GM18507 (cell line): ENCODE measurements at regions not wholly inside any gene's neighbourhood (a gene's known extent, or its start where the extent isn't known, plus 50 kb on each side); places are given as distances from the start of the nearest gene placed in this dataset.

ENCODE experiments used
- DNase-seq: peaks from one replicate; pipeline ENCODE4 v3.0.0; 2011; ENCODE audit warnings: low read depth; ENCODE audit not compliant: insufficient read length; ENCODE audit errors: extremely low spot score
- FAIRE-seq: peaks from 2 replicates; lab custom pipeline; 2011; peaks lifted over from hg19 to GRCh38; lab: Jason Lieb, UNC

DNA sequence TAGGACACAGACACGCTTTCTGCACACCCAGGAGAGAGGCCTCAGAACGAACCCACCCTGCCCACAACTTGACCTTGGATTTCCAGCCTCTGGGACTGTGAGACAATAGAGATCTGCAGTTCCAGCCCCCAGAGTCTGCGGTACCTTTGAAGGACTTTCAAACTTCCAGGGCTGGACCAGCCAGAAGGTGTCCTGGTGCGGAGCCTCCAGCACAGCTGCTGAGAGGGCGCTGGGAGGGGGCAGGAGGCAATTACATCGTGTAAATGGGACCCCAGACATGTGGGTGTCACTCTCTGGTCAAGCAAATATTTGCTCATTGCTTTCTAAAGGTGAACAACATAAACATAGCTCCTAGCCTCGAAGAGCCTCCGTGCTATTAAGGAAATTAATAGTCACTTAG is 58.7 kb upstream of the ACTRT2 start:
- FAIRE-seq: no peak

DNA sequence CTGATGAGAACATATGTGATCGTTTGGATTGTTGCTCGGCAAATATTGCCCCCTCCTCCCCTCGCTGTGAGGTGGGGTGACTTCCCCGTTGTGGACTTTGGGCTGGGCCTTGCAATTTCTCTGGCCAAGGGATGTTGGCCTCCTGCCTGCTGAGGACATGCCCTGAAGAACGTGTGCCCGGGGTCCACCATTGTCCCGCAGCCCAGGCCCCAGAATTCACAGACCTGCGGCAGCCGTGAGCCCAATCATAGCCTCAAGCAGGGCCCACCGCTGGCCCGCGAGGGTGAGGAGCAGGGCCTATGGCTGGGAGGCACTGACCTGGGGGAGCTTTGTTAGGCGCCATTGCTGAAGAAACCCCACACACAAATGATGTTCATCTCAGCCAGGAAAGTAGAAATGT is 58.3 kb upstream of the ACTRT2 start:
- FAIRE-seq (no peak), DNase-seq (no peak)

More for the DNA sequence above, 58.7 kb upstream of the ACTRT2 start:
- DNase-seq: no peak

DNA sequence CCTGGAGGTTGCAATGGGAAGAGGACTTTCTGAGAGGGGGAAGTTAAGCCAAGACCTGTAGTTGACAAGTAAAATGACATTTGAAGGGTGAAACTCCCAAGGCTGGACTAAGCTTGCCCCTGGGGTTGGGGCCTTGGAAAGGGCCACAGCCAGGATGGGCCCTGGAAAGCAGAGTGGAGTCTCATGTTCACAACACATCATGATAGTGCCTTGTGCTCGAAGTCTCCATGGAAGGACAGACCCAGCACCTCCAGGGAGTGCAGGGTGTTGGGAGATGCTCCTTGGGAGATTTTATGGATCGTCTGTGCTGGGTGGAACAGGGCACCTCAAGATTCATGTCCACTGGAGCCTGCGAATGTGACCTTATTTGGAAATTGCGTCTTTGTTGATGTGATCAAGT is 55.6 kb upstream of the ACTRT2 start:
- DNase-seq (no peak), FAIRE-seq (no peak)

DNA sequence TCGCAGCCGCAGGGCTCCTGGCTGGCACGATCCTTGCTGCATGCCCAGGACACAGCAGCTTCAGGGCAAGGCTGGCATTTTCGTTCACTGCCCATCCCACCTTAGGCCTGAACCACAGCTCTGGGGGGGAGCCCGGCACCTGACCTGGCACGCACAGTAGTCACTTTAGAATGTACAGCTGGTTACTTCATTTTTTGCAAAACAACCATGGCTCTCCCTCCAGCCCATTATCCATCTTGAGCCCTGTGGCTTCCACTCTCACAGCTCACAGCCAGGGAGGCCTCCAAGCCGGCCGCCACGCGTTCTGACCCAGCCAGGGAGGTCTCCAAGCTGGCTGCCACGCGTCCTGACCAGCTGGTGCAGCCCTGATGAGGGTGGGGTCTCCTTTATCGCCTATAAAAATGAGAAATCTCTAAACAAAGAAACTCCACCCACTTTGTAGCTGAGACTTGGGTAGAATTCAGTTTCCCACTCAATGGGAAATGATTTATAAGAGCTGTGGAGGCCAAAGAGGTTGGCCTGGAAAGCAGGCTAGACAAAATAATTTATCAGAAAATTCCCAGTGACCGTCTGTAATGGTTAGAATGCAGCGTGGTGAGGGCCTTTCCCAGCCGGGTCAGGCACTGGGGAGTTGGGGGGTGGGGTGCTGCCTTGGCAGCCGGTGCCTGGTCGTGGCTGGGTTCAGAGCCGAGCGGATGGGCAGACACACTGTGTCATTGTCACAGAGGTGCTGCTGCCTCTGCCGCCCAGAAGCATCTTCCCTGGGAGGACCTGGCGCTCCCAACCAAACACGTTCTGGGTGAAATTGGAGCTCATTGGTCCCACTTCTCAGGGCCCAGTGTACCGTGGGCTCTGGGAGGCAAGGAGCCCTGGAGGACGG is 54.6 kb upstream of the ACTRT2 start:
- DNase-seq (no peak), FAIRE-seq (no peak)

DNA sequence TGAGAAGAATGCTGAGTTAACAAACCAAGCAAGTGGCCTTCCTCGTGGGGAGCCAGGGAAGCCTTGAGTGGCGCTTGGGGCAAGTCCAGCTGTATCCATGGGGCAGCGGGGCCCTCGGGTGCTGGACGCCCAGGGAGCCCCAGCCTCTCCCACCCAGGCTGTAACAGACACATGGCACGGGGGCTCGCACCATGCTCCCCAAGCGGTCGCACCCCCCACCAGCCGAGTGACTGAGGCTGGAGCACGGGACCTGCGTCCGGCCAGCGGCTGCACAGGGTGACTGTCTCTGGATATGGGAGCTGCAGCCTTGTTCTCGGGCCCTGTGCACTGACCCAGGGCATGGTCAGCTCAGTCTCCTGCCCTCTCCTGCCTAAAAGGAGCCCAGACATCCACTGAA is 53.9 kb upstream of the ACTRT2 start:
- no peak for DNase-seq
- no peak for FAIRE-seq

DNA sequence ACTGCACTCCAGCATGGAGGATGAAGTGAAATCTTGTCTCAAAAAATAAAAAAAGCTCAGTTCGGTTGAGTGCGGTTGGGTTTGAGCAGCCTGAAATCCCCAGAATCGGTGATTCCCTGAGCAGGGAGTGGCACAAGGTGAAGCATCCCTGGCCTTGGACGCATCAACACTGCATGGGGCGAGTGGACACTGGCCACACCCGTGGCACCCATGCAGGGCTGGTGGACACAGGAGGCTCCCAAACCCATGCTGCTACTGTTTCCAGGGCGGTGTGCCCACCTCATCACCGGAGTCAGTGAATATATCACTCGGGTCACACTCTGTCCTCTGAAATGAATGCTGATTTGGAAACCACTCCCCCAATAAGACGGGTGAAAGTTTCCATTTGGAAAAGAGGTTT is 53.4 kb upstream of the ACTRT2 start:
- FAIRE-seq (no peak), DNase-seq (no peak)

GRCh38 chr1:2968471-2968881 is 52.8 kb upstream of the ACTRT2 start:
- no peak for DNase-seq
- no peak for FAIRE-seq

DNA sequence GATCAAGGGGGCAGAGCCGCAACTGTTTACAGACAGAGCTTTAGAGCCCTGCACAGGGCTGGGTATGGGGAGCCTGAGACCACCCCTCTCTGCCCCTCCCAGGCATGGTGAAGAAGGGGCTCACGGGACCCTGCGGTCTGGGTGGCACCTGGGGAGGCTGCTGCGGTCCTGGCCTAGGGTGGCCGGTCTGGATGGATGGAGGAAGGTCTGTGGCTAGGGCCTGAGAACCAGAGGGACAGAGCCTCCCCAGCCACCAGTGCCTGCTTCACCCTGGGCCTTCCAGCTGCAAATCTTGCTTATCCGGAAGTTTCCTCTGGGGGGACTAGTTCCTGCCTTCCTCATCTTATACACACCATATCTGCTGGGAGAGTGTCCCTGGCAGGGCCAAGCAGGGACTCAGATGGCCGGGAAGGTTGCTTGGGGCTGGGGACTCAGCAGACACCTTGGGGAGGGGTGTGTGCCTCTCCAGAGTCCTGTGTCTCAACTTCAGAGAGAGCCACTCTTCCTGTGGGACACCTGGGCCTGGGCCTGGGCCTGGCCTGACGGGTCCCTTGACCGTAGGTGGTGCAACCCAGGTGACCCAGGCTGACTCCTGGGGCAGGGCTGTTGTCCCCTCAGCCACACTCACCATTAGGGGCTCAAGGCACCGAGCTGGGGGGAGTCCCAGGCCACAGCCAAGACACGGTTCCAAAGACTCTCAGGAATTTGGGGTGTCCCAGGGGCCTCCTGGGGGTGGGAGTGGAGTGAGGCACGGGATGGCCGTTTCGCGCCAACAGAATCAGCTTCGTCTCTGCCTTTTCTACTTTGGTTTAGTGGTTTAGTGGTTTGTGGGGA is 52.0 kb upstream of the ACTRT2 start:
- FAIRE-seq: no peak
- no peak for DNase-seq

DNA sequence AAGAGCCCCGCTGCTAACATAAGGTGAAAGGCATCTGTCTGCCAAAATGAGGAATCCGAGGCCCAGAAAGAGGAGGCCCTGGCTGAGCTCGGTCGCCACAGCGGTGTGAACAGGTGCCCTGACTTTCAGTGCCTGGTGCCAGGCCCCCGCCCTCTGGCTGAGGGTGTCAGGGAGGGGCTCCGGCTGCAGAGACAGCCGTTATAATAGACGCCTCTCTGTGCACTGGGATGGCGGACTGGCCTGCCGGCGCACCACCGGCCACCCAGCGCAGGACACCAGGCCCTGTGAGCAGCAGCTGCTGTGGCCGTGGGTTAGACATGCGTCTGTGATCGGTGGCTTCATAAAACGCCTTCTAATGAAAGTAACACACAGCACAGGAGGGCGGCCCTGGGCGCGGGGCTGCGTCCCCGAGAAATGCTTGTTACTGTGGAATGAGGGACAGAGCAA is 51.4 kb upstream of the ACTRT2 start:
- DNase-seq (no peak), FAIRE-seq (no peak)

DNA sequence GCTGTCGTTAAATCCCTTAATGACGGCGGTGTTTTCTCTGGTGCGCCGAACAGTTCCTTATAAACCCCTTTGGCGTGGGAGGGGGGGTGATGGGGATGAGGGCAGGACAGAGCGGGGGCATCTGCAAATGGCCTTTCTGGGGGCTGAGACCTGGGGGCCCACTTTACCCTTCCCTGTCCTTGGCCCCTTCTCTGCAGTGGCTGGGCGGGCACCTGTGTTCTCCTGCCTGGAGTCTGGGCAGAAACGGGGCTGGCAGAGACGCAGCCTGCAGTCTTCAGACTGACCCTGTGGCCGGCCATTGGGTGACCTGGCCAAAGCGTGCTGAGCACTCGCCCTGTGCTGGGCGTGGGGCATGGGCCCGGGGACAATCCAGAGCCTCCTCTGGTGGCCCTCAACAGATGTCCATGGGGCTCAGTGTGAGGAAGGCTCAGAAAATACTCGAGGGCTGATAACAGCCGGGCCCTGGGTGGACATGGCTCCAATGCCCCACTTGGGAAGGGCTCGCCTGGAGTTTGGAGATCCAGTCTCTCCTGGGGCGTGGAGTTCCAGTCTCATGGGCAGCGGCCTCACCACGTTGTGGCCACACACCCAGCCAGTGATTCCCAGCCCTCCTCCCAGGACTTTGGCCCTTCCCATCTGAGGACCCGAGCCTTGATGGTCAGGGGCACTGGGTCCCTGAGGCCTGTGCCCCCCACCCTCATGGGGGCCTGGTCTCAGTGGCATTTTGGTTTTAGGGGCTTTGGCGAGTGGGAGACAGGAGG is 50.8 kb upstream of the ACTRT2 start:
- DNase-seq (no peak), FAIRE-seq (no peak)

GRCh38 chr1:2971101-2971501 is 50.2 kb upstream of the ACTRT2 start:
- no peak for FAIRE-seq

More at GRCh38 chr1:2971101-2971501, 50.2 kb upstream of the ACTRT2 start:
- DNase-seq: no peak
